GM12891 (cell line): ENCODE measurements at regions not wholly inside any gene's neighbourhood (a gene's known extent, or its start where the extent isn't known, plus 50 kb on each side); places are given as distances from the start of the nearest gene placed in this dataset.

ENCODE experiments used
- POLR2AphosphoS5 ChIP-seq: IDR thresholded peaks from 2 replicates; pipeline ENCODE4 v1.6.1; 2011; ENCODE audit warnings: low read depth, low read length, control low read depth
- TAF1 ChIP-seq: IDR thresholded peaks from 2 replicates; pipeline ENCODE4 v1.6.1; 2011; ENCODE audit warnings: low read depth, low read length, control low read depth

DNA sequence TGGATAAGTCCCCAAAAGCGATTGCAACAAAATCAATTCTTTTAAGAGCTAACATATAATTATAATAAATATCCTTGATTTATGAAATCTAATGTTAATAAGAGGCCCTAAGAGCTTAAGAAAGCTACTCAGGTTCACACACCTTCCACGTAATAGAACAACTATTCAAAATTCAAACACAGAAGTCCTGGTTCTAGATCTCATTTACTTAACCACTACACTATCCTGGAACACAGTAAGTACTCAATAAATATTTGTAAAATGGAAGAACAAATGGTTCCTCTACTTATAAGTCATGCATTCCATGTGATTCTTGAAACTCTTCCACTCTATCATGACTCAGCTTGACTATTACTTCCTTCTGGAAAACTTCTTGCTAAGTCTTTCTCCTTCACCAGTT lies 268.2 kb downstream of the FAM181B start:
- no peak for TF ChIP-seq POLR2AphosphoS5
- TF ChIP-seq TAF1, result no peak
